H1 (cell line): ENCODE measurements at regions not wholly inside any gene's neighbourhood (a gene's known extent, or its start where the extent isn't known, plus 50 kb on each side); places are given as distances from the start of the nearest gene placed in this dataset.

Experiments used
- CTCF ChIA-PET: fragments of 300-600 bp; sonication (Branson Sonifier 250); formaldehyde crosslinking; loops from one replicate; lab custom pipeline; 2021; ENCODE audit not compliant: partially characterized antibody; lab: Charles Lee
- POLR2A ChIA-PET: fragments of 300-600 bp; sonication (Branson Sonifier 250); formaldehyde crosslinking; loops from one replicate; lab custom pipeline; 2021; ENCODE audit warnings: inconsistent platforms; ENCODE audit not compliant: partially characterized antibody; lab: Charles Lee
- DNase-seq, 2 experiments: peaks; one replicate each; pipeline versions ENCODE4 v3.0.0 to v3.0.0-alpha.2; 2010 to 2022; ENCODE audit warnings: low spot score in 2 of 2, low read depth in 1 of 2, mixed read lengths in 1 of 2
- FAIRE-seq: peaks from 2 replicates; lab custom pipeline; 2011; peaks lifted over from hg19 to GRCh38; lab: Jason Lieb, UNC
- H2AFZ ChIP-seq: 2 replicates; pipeline ENCODE4 v1.8.1; 2012; ENCODE audit warnings: low read length, inconsistent platforms
- H2AK5ac ChIP-seq: 2 replicates; pipeline ENCODE4 v1.6.1; 2013; ENCODE audit warnings: low read depth, low read length
- H2BK120ac ChIP-seq: replicated peaks from 2 replicates; pipeline ENCODE3; 2013; ENCODE audit warnings: low read depth, low read length, inconsistent platforms
- H2BK12ac ChIP-seq: 2 replicates; pipeline ENCODE4 v1.6.1; 2013; ENCODE audit warnings: low read depth, low read length
- H2BK15ac ChIP-seq: 2 replicates; pipeline ENCODE4 v1.6.1; 2013; ENCODE audit warnings: low read length
- H2BK20ac ChIP-seq: 2 replicates; pipeline ENCODE4 v1.6.1; 2013; ENCODE audit warnings: low read length
- H2BK5ac ChIP-seq: 2 replicates; pipeline ENCODE4 v1.6.1; 2013; ENCODE audit warnings: low read depth, low read length
- H3K14ac ChIP-seq: 2 replicates; pipeline ENCODE4 v1.6.1; 2013; ENCODE audit warnings: inconsistent platforms; ENCODE audit not compliant: insufficient read length
- H3K18ac ChIP-seq: 2 replicates; pipeline ENCODE4 v1.6.1; 2013; ENCODE audit warnings: low read length; ENCODE audit errors: extremely low read depth
- H3K23ac ChIP-seq: 2 replicates; pipeline ENCODE4 v1.6.1; 2013; ENCODE audit warnings: inconsistent platforms; ENCODE audit not compliant: insufficient read length
- H3K23me2 ChIP-seq: 2 replicates; pipeline ENCODE4 v1.6.1; 2013; ENCODE audit warnings: low read depth, low read length
- H3K27ac ChIP-seq: 2 replicates; pipeline ENCODE4 v1.6.1; 2011; ENCODE audit warnings: low read depth, low read length, inconsistent platforms
- H3K27me3 ChIP-seq, 4 experiments: replicated peaks in 1 of 4; 1 replicate in 1 of 4; 2 replicates in 3 of 4; pipeline versions ENCODE4 v1.6.1 to v1.8.1; 2011 to 2013; ENCODE audit warnings: low read length in 3 of 4, mild to moderate bottlenecking in 3 of 4, inconsistent platforms in 2 of 4, mixed read lengths in 2 of 4, moderate library complexity in 1 of 4; ENCODE audit not compliant: control insufficient read depth in 3 of 4, insufficient read depth in 3 of 4; ENCODE audit errors: extremely low read depth in 1 of 4
- H3K36me3 ChIP-seq, 4 experiments: 2 replicates each; pipeline versions ENCODE4 v1.6.1 to v1.8.1; 2011 to 2013; ENCODE audit warnings: mild to moderate bottlenecking in 4 of 4, low read length in 3 of 4, moderate library complexity in 2 of 4, control low read depth in 1 of 4, inconsistent platforms in 1 of 4; ENCODE audit not compliant: insufficient read depth in 4 of 4, control insufficient read depth in 2 of 4
- H3K4ac ChIP-seq: replicated peaks from 2 replicates; pipeline ENCODE3; 2013; ENCODE audit warnings: low read length, low read depth, mixed read lengths, inconsistent platforms; ENCODE audit not compliant: insufficient read length
- H3K4me1 ChIP-seq, 4 experiments: replicated peaks in 1 of 4; 1 replicate in 1 of 4; 2 replicates in 3 of 4; pipeline versions ENCODE4 v1.6.1 to v1.8.1; 2011 to 2013; ENCODE audit warnings: low read length in 3 of 4, inconsistent platforms in 2 of 4, mixed read lengths in 1 of 4; ENCODE audit not compliant: insufficient read depth in 4 of 4, control insufficient read depth in 3 of 4
- H3K4me2 ChIP-seq, 2 experiments: 2 replicates each; pipeline versions ENCODE4 v1.6.1 to v1.8.1; 2011 to 2013; ENCODE audit warnings: low read depth in 2 of 2, low read length in 2 of 2, control low read depth in 1 of 2, inconsistent platforms in 1 of 2, mild to moderate bottlenecking in 1 of 2; ENCODE audit not compliant: insufficient read depth in 1 of 2
- H3K4me3 ChIP-seq, 4 experiments: fragments of 200-600, 300-600 bp in 1 of 4; sonication (generic), shearing (Covaris generic), sonication (Bioruptor Twin) in 1 of 4; 2 replicates each; pipeline versions ENCODE4 v1.5.1 to v1.8.1; 2011 to 2016; ENCODE audit warnings: low read length in 4 of 4, low read depth in 3 of 4, control low read depth in 2 of 4, inconsistent platforms in 2 of 4, mild to moderate bottlenecking in 2 of 4, mixed read lengths in 1 of 4, moderate library complexity in 1 of 4; ENCODE audit not compliant: insufficient read depth in 2 of 4; ENCODE audit errors: extremely low read depth in 1 of 4
- H3K56ac ChIP-seq: replicated peaks from 2 replicates; pipeline ENCODE3; 2013; ENCODE audit warnings: low read depth, mild to moderate bottlenecking, mixed read lengths, low read length, inconsistent platforms; ENCODE audit not compliant: insufficient read length
- H3K79me1 ChIP-seq: 2 replicates; pipeline ENCODE4 v1.6.1; 2013; ENCODE audit warnings: low read depth, low read length, control low read depth
- H3K79me2 ChIP-seq, 2 experiments: 2 replicates each; pipeline versions ENCODE4 v1.6.1 to v1.8.1; 2012 to 2013; ENCODE audit warnings: low read length in 2 of 2, mild to moderate bottlenecking in 2 of 2, inconsistent platforms in 1 of 2; ENCODE audit not compliant: insufficient read depth in 2 of 2, control insufficient read depth in 1 of 2
- H3K9ac ChIP-seq, 4 experiments: replicated peaks in 1 of 4; 1 replicate in 1 of 4; 2 replicates in 3 of 4; pipeline versions ENCODE4 v1.6.1 to v1.8.1; 2011 to 2013; ENCODE audit warnings: low read depth in 3 of 4, low read length in 3 of 4, control low read depth in 2 of 4, mild to moderate bottlenecking in 2 of 4, moderate library complexity in 2 of 4, inconsistent platforms in 1 of 4; ENCODE audit errors: extremely low read depth in 1 of 4
- H3K9me3 ChIP-seq, 2 experiments: 2 replicates each; pipeline versions ENCODE4 v1.6.1 to v1.8.1; 2012 to 2013; ENCODE audit warnings: mild to moderate bottlenecking in 2 of 2, moderate library complexity in 2 of 2, control low read depth in 1 of 2, inconsistent platforms in 1 of 2, low read depth in 1 of 2, low read length in 1 of 2, mixed read lengths in 1 of 2; ENCODE audit not compliant: insufficient read depth in 2 of 2
- H4K20me1 ChIP-seq, 2 experiments: replicated peaks in 1 of 2; 2 replicates each; pipeline versions ENCODE3 to v1.8.1; 2011 to 2013; ENCODE audit warnings: inconsistent platforms in 2 of 2, low read length in 2 of 2, mild to moderate bottlenecking in 1 of 2; ENCODE audit not compliant: insufficient read depth in 2 of 2, control insufficient read depth in 1 of 2
- H4K5ac ChIP-seq: 2 replicates; pipeline ENCODE4 v1.6.1; 2013; ENCODE audit warnings: low read length, low read depth, mixed read lengths, inconsistent platforms; ENCODE audit not compliant: insufficient read length
- H4K8ac ChIP-seq: 2 replicates; pipeline ENCODE4 v1.8.0; 2013; ENCODE audit warnings: mild to moderate bottlenecking, moderate library complexity, low read length, inconsistent platforms; ENCODE audit not compliant: insufficient read depth; ENCODE audit errors: extremely low read depth
- H4K91ac ChIP-seq: replicated peaks from 2 replicates; pipeline ENCODE3; 2013; ENCODE audit warnings: low read length, mixed read lengths, inconsistent platforms; ENCODE audit not compliant: insufficient read length
- SP2 ChIP-seq: IDR thresholded peaks from 2 replicates; pipeline ENCODE4 v1.6.1; 2012; ENCODE audit warnings: mild to moderate bottlenecking, low read length, inconsistent platforms
- WGBS, 2 experiments: shearing (Covaris generic) in 1 of 2; methylation state at CpG; one replicate each; pipeline versions ENCODE4 v1.1.6 to v1.1.7; 2013 to 2015; ENCODE audit warnings: low lambda C conversion rate in 2 of 2, mixed read lengths in 2 of 2, inconsistent platforms in 1 of 2, low coverage in 1 of 2, missing lambda C conversion rate in 1 of 2; ENCODE audit not compliant: insufficient replicate concordance in 2 of 2, insufficient coverage in 1 of 2, insufficient read length in 1 of 2; ENCODE audit errors: extremely low coverage in 1 of 2, missing lambda C conversion rate in 1 of 2; 5-methylcytosine and 5-hydroxymethylcytosine counted together

GRCh38 chr13:82088781-82089180, 1747.9 kb upstream of the SPRY2 start:
- Histone ChIP-seq H3K79me2 (no peaks in the 10 kb centered on the region), H2BK15ac (no peak overlapping the region), H3K4me1 (no peaks in the 10 kb centered on the region), H3K23ac (no peak overlapping the region), H3K23me2 (no peaks in the 10 kb centered on the region), H3K4me3 (no peak overlapping the region), H4K5ac (no peak overlapping the region), H3K27ac (no peak overlapping the region), H3K27me3 (no peaks in the 10 kb centered on the region), H3K9me3 (no peaks in the 10 kb centered on the region), H4K8ac (no peak overlapping the region), H2AK5ac (no peak overlapping the region), H2BK20ac (no peak overlapping the region), H3K4ac (no peak overlapping the region), H2BK12ac (no peak overlapping the region), H3K14ac (no peak overlapping the region), H2BK120ac (no peak overlapping the region), H2BK5ac (no peak overlapping the region), H3K79me1 (no peaks in the 10 kb centered on the region), H3K56ac (no peak overlapping the region), H3K18ac (no peak overlapping the region), H2AFZ (no peak overlapping the region), H3K4me2 (no peak overlapping the region), H3K9ac (no peak overlapping the region), H3K36me3 (no peaks in the 10 kb centered on the region), H4K91ac (no peak overlapping the region), H4K20me1 (no peaks in the 10 kb centered on the region)
- CTCF ChIA-PET: no interaction called here
- WGBS, 2 experiments: 43% methylated on average over 1 of the region's 1 CpG; no CpG with 5 or more reads in 1 of the 2 experiments
- no peak for DNase-seq
- FAIRE-seq: no peak
- no peak for TF ChIP-seq SP2
- POLR2A ChIA-PET: no interaction called here
